ENCODE measurements at regions not wholly inside any gene's neighbourhood (a gene's known extent, or its start where the extent isn't known, plus 50 kb on each side); places are given as distances from the start of the nearest gene placed in this dataset.
A peak's percentile ranks its signal among the peaks of the same experiment; 100 is the strongest.

DNA sequence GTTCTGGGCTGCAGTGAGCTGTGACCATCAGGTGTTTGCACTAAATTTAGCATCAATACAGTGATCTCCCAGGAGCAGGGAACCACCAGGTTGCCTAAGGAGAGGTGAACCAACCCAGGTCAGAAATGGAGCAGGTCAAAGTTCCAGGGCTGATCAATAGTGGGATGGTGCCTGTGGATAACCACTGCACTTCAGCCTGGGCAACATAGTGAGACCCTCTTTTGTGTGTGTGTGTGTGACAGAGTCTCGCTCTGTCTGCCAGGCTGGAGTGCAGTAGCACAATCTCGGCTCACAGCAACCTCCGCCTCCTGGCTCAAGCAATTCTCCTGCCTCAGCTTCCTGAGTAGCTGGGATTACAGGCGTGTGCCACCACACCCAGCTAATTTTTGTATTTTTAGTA, 163.7 kb upstream of the SERTAD2 start:
- H3K4me1 ChIP-seq (ENCODE audit: insufficient read depth, low read length) = no peaks in the 10 kb centered on the region
- H3K9me3 ChIP-seq (ENCODE audit: insufficient read depth, low read length, severe bottlenecking) = no peaks in the 10 kb centered on the region
- no peaks in the 10 kb centered on the region for H3K36me3 ChIP-seq (ENCODE audit: insufficient read depth, low read length)
- H3K4me2 ChIP-seq (ENCODE audit: insufficient read depth, low read length) = no peak overlapping the region
- H4K20me1 ChIP-seq (ENCODE audit: insufficient read depth, low read length) = no peaks in the 10 kb centered on the region
- H3K79me2 ChIP-seq (ENCODE audit: insufficient read depth, low read length) = no peaks in the 10 kb centered on the region
- TF ChIP-seq EZH2 (IDR thresholded peaks at IDR 0.05; ENCODE audit: borderline replicate concordance, low read depth, low read length, severe bottlenecking) = no peak
- TF ChIP-seq, protein P1, sequence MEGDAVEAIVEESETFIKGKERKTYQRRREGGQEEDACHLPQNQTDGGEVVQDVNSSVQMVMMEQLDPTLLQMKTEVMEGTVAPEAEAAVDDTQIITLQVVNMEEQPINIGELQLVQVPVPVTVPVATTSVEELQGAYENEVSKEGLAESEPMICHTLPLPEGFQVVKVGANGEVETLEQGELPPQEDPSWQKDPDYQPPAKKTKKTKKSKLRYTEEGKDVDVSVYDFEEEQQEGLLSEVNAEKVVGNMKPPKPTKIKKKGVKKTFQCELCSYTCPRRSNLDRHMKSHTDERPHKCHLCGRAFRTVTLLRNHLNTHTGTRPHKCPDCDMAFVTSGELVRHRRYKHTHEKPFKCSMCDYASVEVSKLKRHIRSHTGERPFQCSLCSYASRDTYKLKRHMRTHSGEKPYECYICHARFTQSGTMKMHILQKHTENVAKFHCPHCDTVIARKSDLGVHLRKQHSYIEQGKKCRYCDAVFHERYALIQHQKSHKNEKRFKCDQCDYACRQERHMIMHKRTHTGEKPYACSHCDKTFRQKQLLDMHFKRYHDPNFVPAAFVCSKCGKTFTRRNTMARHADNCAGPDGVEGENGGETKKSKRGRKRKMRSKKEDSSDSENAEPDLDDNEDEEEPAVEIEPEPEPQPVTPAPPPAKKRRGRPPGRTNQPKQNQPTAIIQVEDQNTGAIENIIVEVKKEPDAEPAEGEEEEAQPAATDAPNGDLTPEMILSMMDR (IDR thresholded peaks at IDR 0.05; ENCODE audit: borderline replicate concordance, extremely low read depth, low read length, poor library complexity, severe bottlenecking) = no peak
- H3K27ac ChIP-seq (ENCODE audit: low read length) = no peak overlapping the region
- no peak overlapping the region for H3K4me3 ChIP-seq (ENCODE audit: low read depth in 1 of 2, low read length in 2 of 2)
- H3K27me3 ChIP-seq (ENCODE audit: insufficient read depth, low read length, poor library complexity) = peaks cover 4% of the 10 kb centered on the region
- ATAC-seq (ENCODE audit: insufficient read depth, low read depth) (no peak), DNase-seq (no peak)
- H3K9ac ChIP-seq (ENCODE audit: low read depth, low read length) = no peak overlapping the region
- no peak overlapping the region for H2AFZ ChIP-seq (ENCODE audit: low read depth, low read length)

DNA sequence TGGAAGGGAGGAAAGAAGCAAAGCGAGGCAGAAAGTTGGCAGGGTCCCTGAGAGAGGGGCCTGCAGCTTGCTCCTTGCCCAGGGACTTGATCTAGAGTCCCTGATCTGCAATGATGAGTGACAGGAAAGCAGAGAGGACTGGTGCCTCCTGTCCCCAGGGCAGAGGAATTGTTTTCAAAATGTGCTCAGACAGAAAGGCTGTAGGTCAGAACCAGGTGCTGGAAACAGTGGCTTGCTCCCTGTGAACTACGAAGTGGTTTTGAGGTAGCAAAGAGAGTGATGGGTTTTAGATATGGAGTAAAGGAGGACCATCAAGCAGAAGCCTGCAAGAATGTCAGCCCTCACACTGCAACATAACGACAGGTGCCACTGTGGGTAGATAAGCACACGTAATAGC, 164.9 kb upstream of the SERTAD2 start:
- ATAC-seq (ENCODE audit: insufficient read depth, low read depth) (peak; percentile 27; the same call in 1 of the 3 replicates), DNase-seq (no peak)
- H4K20me1 ChIP-seq (ENCODE audit: insufficient read depth, low read length) = no peaks in the 10 kb centered on the region
- no peak overlapping the region for H2AFZ ChIP-seq (ENCODE audit: low read depth, low read length)
- H3K9ac ChIP-seq (ENCODE audit: low read depth, low read length) = no peak overlapping the region
- H3K4me3 ChIP-seq (ENCODE audit: low read depth in 1 of 2, low read length in 2 of 2) = no peak overlapping the region
- H3K79me2 ChIP-seq (ENCODE audit: insufficient read depth, low read length) = no peaks in the 10 kb centered on the region
- no peaks in the 10 kb centered on the region for H3K36me3 ChIP-seq (ENCODE audit: insufficient read depth, low read length)
- no peaks in the 10 kb centered on the region for H3K9me3 ChIP-seq (ENCODE audit: insufficient read depth, low read length, severe bottlenecking)
- TF ChIP-seq, protein P1 (IDR thresholded peaks at IDR 0.05; ENCODE audit: borderline replicate concordance, extremely low read depth, low read length, poor library complexity, severe bottlenecking) = no peak
- no peak for TF ChIP-seq EZH2 (IDR thresholded peaks at IDR 0.05; ENCODE audit: borderline replicate concordance, low read depth, low read length, severe bottlenecking)
- peaks cover 2% of the 10 kb centered on the region for H3K27me3 ChIP-seq (ENCODE audit: insufficient read depth, low read length, poor library complexity)
- no peak overlapping the region for H3K27ac ChIP-seq (ENCODE audit: low read length)
- no peaks in the 10 kb centered on the region for H3K4me1 ChIP-seq (ENCODE audit: insufficient read depth, low read length)
- no peak overlapping the region for H3K4me2 ChIP-seq (ENCODE audit: insufficient read depth, low read length)

DNA sequence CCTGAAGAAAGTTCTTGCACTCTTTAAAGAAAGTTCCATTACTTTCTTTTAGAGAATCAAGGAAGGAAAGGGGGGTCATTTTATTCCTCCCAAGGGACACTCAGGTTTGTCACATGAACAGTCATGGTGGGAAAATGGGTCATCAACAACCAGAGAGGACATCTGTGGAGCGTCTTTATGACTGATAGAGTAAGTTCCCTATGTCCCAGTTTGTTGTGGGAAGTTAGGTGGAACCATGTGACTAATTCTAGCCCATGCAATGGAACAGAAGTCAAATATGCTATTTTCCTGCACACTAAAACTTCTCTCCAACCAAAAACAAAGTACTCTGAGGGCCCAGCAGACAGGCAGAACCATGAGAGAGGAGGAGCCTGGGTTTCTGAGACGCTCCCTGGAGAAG, 165.6 kb upstream of the SERTAD2 start:
- Histone ChIP-seq H3K27ac (ENCODE audit: low read length) (no peak overlapping the region), H3K4me2 (ENCODE audit: insufficient read depth, low read length) (no peak overlapping the region), H3K79me2 (ENCODE audit: insufficient read depth, low read length) (no peaks in the 10 kb centered on the region), H3K9ac (ENCODE audit: low read depth, low read length) (no peak overlapping the region), H4K20me1 (ENCODE audit: insufficient read depth, low read length) (no peaks in the 10 kb centered on the region), H3K27me3 (ENCODE audit: insufficient read depth, low read length, poor library complexity) (peaks cover 2% of the 10 kb centered on the region), H2AFZ (ENCODE audit: low read depth, low read length) (no peak overlapping the region), H3K9me3 (ENCODE audit: insufficient read depth, low read length, severe bottlenecking) (no peaks in the 10 kb centered on the region), H3K4me1 (ENCODE audit: insufficient read depth, low read length) (no peaks in the 10 kb centered on the region), H3K36me3 (ENCODE audit: insufficient read depth, low read length) (no peaks in the 10 kb centered on the region), H3K4me3 (ENCODE audit: low read depth in 1 of 2, low read length in 2 of 2) (no peak overlapping the region)
- ATAC-seq (ENCODE audit: insufficient read depth, low read depth) (no peak), DNase-seq (no peak)
- TF ChIP-seq, protein P1 (IDR thresholded peaks at IDR 0.05; ENCODE audit: borderline replicate concordance, extremely low read depth, low read length, poor library complexity, severe bottlenecking) = no peak
- TF ChIP-seq EZH2 (IDR thresholded peaks at IDR 0.05; ENCODE audit: borderline replicate concordance, low read depth, low read length, severe bottlenecking) = no peak

Measured in DND-41 (cell line).